SK-N-SH (cell line): ENCODE measurements at regions not wholly inside any gene's neighbourhood (a gene's known extent, or its start where the extent isn't known, plus 50 kb on each side); places are given as distances from the start of the nearest gene placed in this dataset.

ENCODE experiments used
- CTCF ChIA-PET: fragments of 300-600, 350-600 bp; formaldehyde crosslinking; extraction: SDS; loops from one replicate; lab custom pipeline; 2021; lab: Yijun Ruan, JAX
- POLR2A ChIA-PET: fragments of 350-600 bp; sonication (Branson Sonifier 250); formaldehyde crosslinking; extraction: SDS; loops from one replicate; lab custom pipeline; 2020; ENCODE audit warnings: antibody characterized with exemption, inconsistent platforms; lab: Yijun Ruan, JAX
- DNase-seq: peaks from one replicate; pipeline ENCODE4 v3.0.0; 2012
- H2AFZ ChIP-seq: fragments of 200-600 bp; sonication (generic); 2 replicates; pipeline ENCODE4 v1.8.1; 2016; ENCODE audit warnings: antibody characterized with exemption, mild to moderate bottlenecking, low read depth
- H3F3A ChIP-seq: fragments of 200-600 bp; sonication (generic); replicated peaks from 2 replicates; pipeline ENCODE3; 2016; ENCODE audit warnings: antibody characterized with exemption, mild to moderate bottlenecking; ENCODE audit not compliant: insufficient read depth
- H3K27ac ChIP-seq, 2 experiments: fragments of 200-500 bp in 1 of 2; fragments of 200-600 bp in 1 of 2; sonication (Bioruptor generic) in 1 of 2; sonication (generic), shearing (Covaris generic) in 1 of 2; 2 replicates each; pipeline versions ENCODE4 v1.5.1 to v1.6.1; 2014 to 2016; ENCODE audit warnings: low read depth in 2 of 2, inconsistent platforms in 1 of 2, low read length in 1 of 2, mild to moderate bottlenecking in 1 of 2, mixed read lengths in 1 of 2
- H3K27me3 ChIP-seq: fragments of 200-600 bp; sonication (generic), shearing (Covaris generic); 2 replicates; pipeline ENCODE4 v1.6.1; 2016; ENCODE audit warnings: mixed run types; ENCODE audit not compliant: insufficient read depth
- H3K36me3 ChIP-seq, 2 experiments: fragments of 200-500 bp in 1 of 2; fragments of 200-600 bp in 1 of 2; sonication (Bioruptor generic) in 1 of 2; sonication (generic) in 1 of 2; replicated peaks in 1 of 2; 2 replicates each; pipeline versions ENCODE3 to v1.5.1; 2014 to 2016; ENCODE audit warnings: low read length in 1 of 2, mild to moderate bottlenecking in 1 of 2; ENCODE audit not compliant: insufficient read depth in 2 of 2, control insufficient read depth in 1 of 2
- H3K4me1 ChIP-seq, 2 experiments: fragments of 200-500 bp in 1 of 2; fragments of 200-600 bp in 1 of 2; sonication (Bioruptor generic) in 1 of 2; sonication (generic), shearing (Covaris generic) in 1 of 2; 2 replicates each; pipeline versions ENCODE4 v1.5.1 to v1.6.1; 2014 to 2016; ENCODE audit warnings: low read depth in 1 of 2, low read length in 1 of 2, mixed run types in 1 of 2; ENCODE audit not compliant: insufficient read depth in 2 of 2, control insufficient read depth in 1 of 2
- H3K4me2 ChIP-seq: fragments of 200-600 bp; sonication (generic), shearing (Covaris generic); 2 replicates; pipeline ENCODE4 v1.6.1; 2017; ENCODE audit warnings: mixed run types
- H3K4me3 ChIP-seq, 2 experiments: fragments of 200-500 bp in 1 of 2; fragments of 200-600 bp in 1 of 2; sonication (Bioruptor generic) in 1 of 2; sonication (generic), shearing (Covaris generic) in 1 of 2; 2 replicates each; pipeline versions ENCODE4 v1.5.1 to v1.8.1; 2014 to 2016; ENCODE audit warnings: low read depth in 2 of 2, inconsistent platforms in 1 of 2, low read length in 1 of 2, mild to moderate bottlenecking in 1 of 2, mixed read lengths in 1 of 2, moderate library complexity in 1 of 2
- H3K79me2 ChIP-seq: fragments of 200-600 bp; sonication (generic); 2 replicates; pipeline ENCODE4 v1.8.1; 2017; ENCODE audit warnings: mild to moderate bottlenecking; ENCODE audit not compliant: insufficient read depth
- H3K9ac ChIP-seq: fragments of 200-600 bp; sonication (generic); 2 replicates; pipeline ENCODE4 v1.6.1; 2017; ENCODE audit warnings: mixed run types
- H3K9me2 ChIP-seq: fragments of 200-600 bp; sonication (generic); 2 replicates; pipeline ENCODE4 v1.6.1; 2017; ENCODE audit warnings: mixed run types
- H3K9me3 ChIP-seq: fragments of 200-600 bp; sonication (generic); 2 replicates; pipeline ENCODE4 v1.6.1; 2017; ENCODE audit warnings: mixed run types, mild to moderate bottlenecking, moderate library complexity
- H4K20me1 ChIP-seq: fragments of 200-600 bp; sonication (generic); 2 replicates; pipeline ENCODE4 v1.6.1; 2017; ENCODE audit warnings: mild to moderate bottlenecking, mixed run types; ENCODE audit not compliant: insufficient read depth
- ELF1 ChIP-seq: IDR thresholded peaks from 2 replicates; pipeline ENCODE4 v1.4.0; 2012
- EP300 ChIP-seq, 2 experiments: IDR thresholded peaks; 2 replicates each; pipeline versions ENCODE4 v1.4.0 to v1.6.1; 2012; ENCODE audit warnings: borderline replicate concordance in 1 of 2, low read depth in 1 of 2, low read length in 1 of 2
- FOXJ3 ChIP-seq: sonication (generic); formaldehyde crosslinking; IDR thresholded peaks from 2 replicates; pipeline ENCODE4 v1.5.1; 2020; ENCODE audit warnings: mild to moderate bottlenecking, missing genetic modification reagents
- FOXM1 ChIP-seq: IDR thresholded peaks from 2 replicates; pipeline ENCODE4 v1.4.0; 2012; ENCODE audit warnings: low read depth, mild to moderate bottlenecking
- MEF2A ChIP-seq: IDR thresholded peaks from 2 replicates; pipeline ENCODE4 v1.4.0; 2012; ENCODE audit warnings: low read depth, borderline replicate concordance
- NRF1 ChIP-seq: IDR thresholded peaks from 2 replicates; pipeline ENCODE4 v1.6.1; 2012; ENCODE audit warnings: low read depth, mild to moderate bottlenecking, low read length
- RAD21 ChIP-seq: IDR thresholded peaks from 2 replicates; pipeline ENCODE4 v1.6.1; 2012; ENCODE audit warnings: mild to moderate bottlenecking, low read length
- RCOR1 ChIP-seq: fragments of 150-350 bp; IDR thresholded peaks from 2 replicates; pipeline ENCODE4 v1.6.1; 2017; ENCODE audit warnings: antibody characterized with exemption, low read length
- SMC3 ChIP-seq: IDR thresholded peaks from 2 replicates; pipeline ENCODE4 v1.6.1; 2012; ENCODE audit warnings: low read depth, low read length, improper control_type of control experiment
- TEAD4 ChIP-seq: IDR thresholded peaks from 2 replicates; pipeline ENCODE4 v1.4.0; 2012; ENCODE audit warnings: mild to moderate bottlenecking, borderline replicate concordance; ENCODE audit not compliant: insufficient read depth
- YY1 ChIP-seq: IDR thresholded peaks from 2 replicates; pipeline ENCODE4 v1.4.0; 2012; ENCODE audit warnings: low read depth, mild to moderate bottlenecking
- ZBTB33 ChIP-seq: IDR thresholded peaks from 2 replicates; pipeline ENCODE4 v1.4.0; 2012; ENCODE audit warnings: low read depth, borderline replicate concordance
- WGBS: methylation state at CpG from one replicate; pipeline ENCODE4 v1.1.6; 2017; ENCODE audit warnings: low lambda C conversion rate; 5-methylcytosine and 5-hydroxymethylcytosine counted together
- TF ChIP-seq, protein P1 (sequence below): fragments of 150-350 bp; IDR thresholded peaks from 2 replicates; pipeline ENCODE4 v1.6.1; 2017; ENCODE audit warnings: antibody characterized with exemption, low read length, low read depth, borderline replicate concordance
- TF ChIP-seq, protein P2 (sequence below): IDR thresholded peaks from 2 replicates; pipeline ENCODE4 v1.4.0; 2012; ENCODE audit warnings: low read depth

- TF ChIP-seq FOXJ3 (CRISPR knock-in tag) (no peak), ZBTB33 (no peak), FOXM1 (no peak), RAD21 (no peak), EP300 (IDR thresholded peaks at IDR 0.05; ENCODE audit: borderline replicate concordance in 1 of 2, low read depth in 1 of 2, low read length in 1 of 2) (no peak), NRF1 (no peak), ELF1 (no peak), TEAD4 (no peak)
- TF ChIP-seq, protein P1, sequence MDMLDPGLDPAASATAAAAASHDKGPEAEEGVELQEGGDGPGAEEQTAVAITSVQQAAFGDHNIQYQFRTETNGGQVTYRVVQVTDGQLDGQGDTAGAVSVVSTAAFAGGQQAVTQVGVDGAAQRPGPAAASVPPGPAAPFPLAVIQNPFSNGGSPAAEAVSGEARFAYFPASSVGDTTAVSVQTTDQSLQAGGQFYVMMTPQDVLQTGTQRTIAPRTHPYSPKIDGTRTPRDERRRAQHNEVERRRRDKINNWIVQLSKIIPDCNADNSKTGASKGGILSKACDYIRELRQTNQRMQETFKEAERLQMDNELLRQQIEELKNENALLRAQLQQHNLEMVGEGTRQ = no peak
- TF ChIP-seq, protein P2, sequence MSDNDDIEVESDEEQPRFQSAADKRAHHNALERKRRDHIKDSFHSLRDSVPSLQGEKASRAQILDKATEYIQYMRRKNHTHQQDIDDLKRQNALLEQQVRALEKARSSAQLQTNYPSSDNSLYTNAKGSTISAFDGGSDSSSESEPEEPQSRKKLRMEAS = no peak
- POLR2A ChIA-PET = no interaction called here
- no peaks in the 10 kb centered on the region for H3K9me3 ChIP-seq
- no peaks in the 10 kb centered on the region for H3K4me1 ChIP-seq
- no peaks in the 10 kb centered on the region for H4K20me1 ChIP-seq
- DNase-seq = no peak
- H3K4me2 ChIP-seq = no peak overlapping the region
- CTCF ChIA-PET = interaction anchor here (3.9 kb wide), 1 partner anchor 12 kb away, joined by 12 read pairs; no protein-coding TSS in a partner anchor
- H3K4me3 ChIP-seq = no peak overlapping the region
- H3K79me2 ChIP-seq = no peaks in the 10 kb centered on the region
- WGBS = 49% methylated on average over 3 of the region's 3 CpGs
- no peaks in the 10 kb centered on the region for H3K36me3 ChIP-seq
- H3F3A ChIP-seq = no peaks in the 10 kb centered on the region
- no peaks in the 10 kb centered on the region for H3K27me3 ChIP-seq
- no peak overlapping the region for H3K27ac ChIP-seq
- H2AFZ ChIP-seq = no peak overlapping the region
- H3K9ac ChIP-seq = no peak overlapping the region
- H3K9me2 ChIP-seq = no peaks in the 10 kb centered on the region
Observed at GRCh38 chr12:112728864-112729263, 62.7 kb upstream of the RPH3A start.

DNA sequence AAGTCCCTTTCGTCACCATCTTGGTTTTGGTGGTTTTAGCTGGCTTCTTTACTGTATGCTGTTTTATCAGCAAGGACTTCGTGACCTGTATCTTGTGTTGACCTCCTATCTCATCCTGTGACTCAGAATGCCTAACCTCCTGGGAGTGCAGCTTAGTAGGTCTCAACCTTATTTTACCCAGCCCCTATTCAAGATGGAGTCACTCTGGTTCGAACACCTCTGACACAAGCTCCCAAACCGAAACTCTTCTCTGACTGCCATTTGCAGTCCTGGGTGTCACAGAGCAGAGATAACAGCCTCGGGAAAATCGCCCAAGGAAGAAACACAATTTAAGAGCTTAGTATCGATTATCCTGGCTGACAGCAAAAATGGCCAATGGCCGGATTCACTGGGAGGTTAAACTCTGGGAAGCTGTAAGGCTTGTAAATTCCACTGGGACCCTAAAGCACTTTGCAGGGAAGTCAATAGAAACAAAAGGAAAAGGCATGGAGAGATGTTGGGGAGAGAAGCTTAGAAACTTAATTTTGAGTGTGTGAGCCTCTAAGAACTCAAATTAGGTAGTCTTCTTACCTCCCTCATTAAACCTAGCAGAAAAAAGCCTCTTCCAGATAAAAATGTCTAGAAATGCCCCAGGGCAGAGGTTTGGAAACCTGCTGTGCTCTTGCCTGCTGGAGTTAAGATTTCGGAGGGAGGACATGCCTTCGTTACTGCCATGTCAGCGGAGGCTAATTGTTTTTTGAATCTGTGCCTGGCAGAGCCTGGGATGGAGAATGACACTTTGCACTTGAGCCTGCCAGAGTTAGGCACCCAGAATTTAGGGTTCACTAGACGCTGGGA, 56.5 kb upstream of the RPH3A start:
- CTCF ChIA-PET = interaction anchor here (1.7 kb wide), 1 partner anchor 13 kb away, joined by 6 read pairs; no protein-coding TSS in a partner anchor
- Histone ChIP-seq H3K9ac (no peak overlapping the region), H4K20me1 (no peaks in the 10 kb centered on the region), H3K4me2 (no peak overlapping the region), H3K4me3 (no peak overlapping the region), H3K9me2 (no peaks in the 10 kb centered on the region), H3K79me2 (no peaks in the 10 kb centered on the region), H2AFZ (no peak overlapping the region), H3K27ac (no peak overlapping the region), H3K27me3 (no peaks in the 10 kb centered on the region), H3K9me3 (no peaks in the 10 kb centered on the region), H3K36me3 (no peaks in the 10 kb centered on the region), H3F3A (no peaks in the 10 kb centered on the region), H3K4me1 (no peaks in the 10 kb centered on the region)
- DNase-seq = no peak
- TF ChIP-seq, protein P1 = no peak
- TF ChIP-seq RCOR1 (no peak), FOXJ3 (CRISPR knock-in tag) (no peak), MEF2A (no peak), TEAD4 (no peak), YY1 (no peak), SMC3 (no peak)
- POLR2A ChIA-PET = no interaction called here
- WGBS = 31% methylated on average over 12 of the region's 12 CpGs
